ENCODE measurements at regions not wholly inside any gene's neighbourhood (a gene's known extent, or its start where the extent isn't known, plus 50 kb on each side); places are given as distances from the start of the nearest gene placed in this dataset.

DNA sequence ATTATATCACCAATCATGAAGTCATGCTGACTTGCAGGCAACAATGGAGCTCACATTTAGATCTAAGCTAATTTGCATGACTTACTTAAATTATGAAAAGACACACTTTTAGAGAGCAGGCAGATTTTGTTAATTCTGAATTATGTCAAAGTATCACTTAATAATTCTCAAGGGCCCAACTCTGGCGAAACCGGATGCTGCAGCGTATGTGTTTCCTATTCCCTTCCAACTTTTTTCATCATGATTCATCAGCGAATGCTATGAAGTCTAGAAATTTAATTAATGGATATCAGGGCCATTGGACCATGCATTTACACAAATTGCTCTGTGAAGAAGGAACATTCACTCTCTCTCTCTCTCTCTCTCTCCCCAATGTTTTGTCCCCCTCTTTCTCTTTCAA lies 63.5 kb upstream of the GOLGA8A start:
- Histone ChIP-seq H4K8ac (ENCODE audit: low read depth in 2 of 2, low read length in 2 of 2) (no peak overlapping the region), H4K5ac (ENCODE audit: low read depth, low read length) (no peak overlapping the region), H2BK20ac (ENCODE audit: low read depth, low read length) (no peak overlapping the region), H3K27me3 (ENCODE audit: control insufficient read depth, insufficient read depth, low read length) (peaks cover 2% of the 10 kb centered on the region), H4K91ac (ENCODE audit: insufficient read depth, low read depth, low read length) (no peak overlapping the region), H3K18ac (ENCODE audit: low read depth, low read length) (no peak overlapping the region), H3K23ac (ENCODE audit: low read depth, low read length) (no peak overlapping the region), H3K79me1 (ENCODE audit: low read depth in 1 of 2, low read length in 2 of 2) (no peaks in the 10 kb centered on the region), H4K20me1 (ENCODE audit: insufficient read depth, low read length) (no peaks in the 10 kb centered on the region), H3K4me1 (ENCODE audit: control insufficient read depth, insufficient read depth, low read length) (no peaks in the 10 kb centered on the region), H3K36me3 (ENCODE audit: control insufficient read depth, insufficient read depth, low read length) (no peaks in the 10 kb centered on the region), H2AK5ac (ENCODE audit: low read depth, low read length) (no peak overlapping the region), H3K9me1 (ENCODE audit: insufficient read depth, low read length) (no peaks in the 10 kb centered on the region), H3K4ac (ENCODE audit: low read depth, low read length) (no peak overlapping the region), H2BK5ac (ENCODE audit: low read depth, low read length, poor library complexity, severe bottlenecking) (no peak overlapping the region), H3K56ac (ENCODE audit: extremely low read depth, insufficient read depth, low read length) (no peak overlapping the region), H2AK9ac (replicated peaks; ENCODE audit: low read depth, low read length, poor library complexity) (no peak overlapping the region), H2BK15ac (ENCODE audit: low read depth, low read length) (no peak overlapping the region), H3K27ac (ENCODE audit: insufficient read depth, low read length) (no peak overlapping the region), H2BK120ac (ENCODE audit: low read depth, low read length) (no peak overlapping the region), H3K4me3 (ENCODE audit: insufficient read depth, low read depth, low read length) (no peak overlapping the region), H2AFZ (replicated peaks; ENCODE audit: low read length, poor library complexity) (no peak overlapping the region), H3K9me3 (ENCODE audit: control insufficient read depth, insufficient read depth, low read length) (no peaks in the 10 kb centered on the region), H3K9ac (ENCODE audit: low read depth, low read length) (no peak overlapping the region), H3K14ac (replicated peaks; ENCODE audit: low read depth, low read length) (no peak overlapping the region), H3K4me2 (ENCODE audit: low read depth, low read length) (no peak overlapping the region)
- POLR2A ChIA-PET (ENCODE audit: unreplicated experiment) = no interaction called here
- BruUV-seq (replicated peaks) = no TSS peak
- dilution Hi-C loops (cut with HindIII; ENCODE audit: low sequenced_read_pairs, unreplicated experiment) (no loop called here), intact Hi-C loops (cut with micrococcal nuclease) (no loop called here), in situ Hi-C loops (cut with MboI; ENCODE audit: low sequenced_read_pairs) (no loop called here)
- DNase-seq (no peak), ATAC-seq (ENCODE audit: low read depth) (no peak)
- CTCF ChIA-PET = no interaction called here
- TF ChIP-seq RFX5 (IDR thresholded peaks at IDR 0.05; ENCODE audit: low read depth, low read length) (no peak), BHLHE40 (IDR thresholded peaks at IDR 0.05; ENCODE audit: low read depth, low read length) (no peak), SMC3 (IDR thresholded peaks at IDR 0.05; ENCODE audit: low read depth, low read length) (no peak), CEBPB (IDR thresholded peaks at IDR 0.05; ENCODE audit: low read depth, low read length) (no peak), POLR2A (IDR thresholded peaks at IDR 0.05; ENCODE audit: low read depth, low read length) (no peak), MXI1 (IDR thresholded peaks at IDR 0.05; ENCODE audit: borderline replicate concordance, low read depth, low read length) (no peak), CHD1 (IDR thresholded peaks at IDR 0.05; ENCODE audit: low read depth, low read length) (no peak), RCOR1 (IDR thresholded peaks at IDR 0.05; ENCODE audit: insufficient replicate concordance, low read length) (no peak), MAFK (IDR thresholded peaks at IDR 0.05; ENCODE audit: low read depth, low read length) (no peak), FOS (IDR thresholded peaks at IDR 0.05; ENCODE audit: low read depth, low read length) (no peak)
- TF ChIP-seq, protein P1, sequence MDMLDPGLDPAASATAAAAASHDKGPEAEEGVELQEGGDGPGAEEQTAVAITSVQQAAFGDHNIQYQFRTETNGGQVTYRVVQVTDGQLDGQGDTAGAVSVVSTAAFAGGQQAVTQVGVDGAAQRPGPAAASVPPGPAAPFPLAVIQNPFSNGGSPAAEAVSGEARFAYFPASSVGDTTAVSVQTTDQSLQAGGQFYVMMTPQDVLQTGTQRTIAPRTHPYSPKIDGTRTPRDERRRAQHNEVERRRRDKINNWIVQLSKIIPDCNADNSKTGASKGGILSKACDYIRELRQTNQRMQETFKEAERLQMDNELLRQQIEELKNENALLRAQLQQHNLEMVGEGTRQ (IDR thresholded peaks at IDR 0.05; ENCODE audit: low read depth, low read length) = no peak
- TF ChIP-seq, protein P2, sequence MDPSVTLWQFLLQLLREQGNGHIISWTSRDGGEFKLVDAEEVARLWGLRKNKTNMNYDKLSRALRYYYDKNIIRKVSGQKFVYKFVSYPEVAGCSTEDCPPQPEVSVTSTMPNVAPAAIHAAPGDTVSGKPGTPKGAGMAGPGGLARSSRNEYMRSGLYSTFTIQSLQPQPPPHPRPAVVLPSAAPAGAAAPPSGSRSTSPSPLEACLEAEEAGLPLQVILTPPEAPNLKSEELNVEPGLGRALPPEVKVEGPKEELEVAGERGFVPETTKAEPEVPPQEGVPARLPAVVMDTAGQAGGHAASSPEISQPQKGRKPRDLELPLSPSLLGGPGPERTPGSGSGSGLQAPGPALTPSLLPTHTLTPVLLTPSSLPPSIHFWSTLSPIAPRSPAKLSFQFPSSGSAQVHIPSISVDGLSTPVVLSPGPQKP (IDR thresholded peaks at IDR 0.05; ENCODE audit: borderline replicate concordance, low read depth, low read length) = no peak
- TF ChIP-seq, protein P3, sequence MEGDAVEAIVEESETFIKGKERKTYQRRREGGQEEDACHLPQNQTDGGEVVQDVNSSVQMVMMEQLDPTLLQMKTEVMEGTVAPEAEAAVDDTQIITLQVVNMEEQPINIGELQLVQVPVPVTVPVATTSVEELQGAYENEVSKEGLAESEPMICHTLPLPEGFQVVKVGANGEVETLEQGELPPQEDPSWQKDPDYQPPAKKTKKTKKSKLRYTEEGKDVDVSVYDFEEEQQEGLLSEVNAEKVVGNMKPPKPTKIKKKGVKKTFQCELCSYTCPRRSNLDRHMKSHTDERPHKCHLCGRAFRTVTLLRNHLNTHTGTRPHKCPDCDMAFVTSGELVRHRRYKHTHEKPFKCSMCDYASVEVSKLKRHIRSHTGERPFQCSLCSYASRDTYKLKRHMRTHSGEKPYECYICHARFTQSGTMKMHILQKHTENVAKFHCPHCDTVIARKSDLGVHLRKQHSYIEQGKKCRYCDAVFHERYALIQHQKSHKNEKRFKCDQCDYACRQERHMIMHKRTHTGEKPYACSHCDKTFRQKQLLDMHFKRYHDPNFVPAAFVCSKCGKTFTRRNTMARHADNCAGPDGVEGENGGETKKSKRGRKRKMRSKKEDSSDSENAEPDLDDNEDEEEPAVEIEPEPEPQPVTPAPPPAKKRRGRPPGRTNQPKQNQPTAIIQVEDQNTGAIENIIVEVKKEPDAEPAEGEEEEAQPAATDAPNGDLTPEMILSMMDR (conservative IDR thresholded peaks at IDR 0.05; ENCODE audit: low read depth, low read length) = no peak
- no CpG with 5 or more reads among the region's 4 CpGs for WGBS, 2 experiments (ENCODE audit: extremely low coverage in 2 of 2, insufficient read length in 1 of 2)

All from IMR-90 (cell line).